Caco-2 (cell line): ENCODE measurements at regions not wholly inside any gene's neighbourhood (a gene's known extent, or its start where the extent isn't known, plus 50 kb on each side); places are given as distances from the start of the nearest gene placed in this dataset.

Experiments
- BruUV-seq: library from RNA; stranded (reverse); fragments of 400-500 nt; replicated peaks from 2 replicates; lab custom pipeline; 2021; lab: Mats Ljungman, UMichigan
- CTCF ChIA-PET: fragments of 300-600 bp; sonication (Branson Sonifier 250); formaldehyde crosslinking; loops from one replicate; lab custom pipeline; 2022; ENCODE audit warnings: antibody characterized with exemption; lab: Charles Lee
- POLR2A ChIA-PET: fragments of 300-600 bp; sonication (Branson Sonifier 250); formaldehyde crosslinking; loops from one replicate; lab custom pipeline; 2022; ENCODE audit warnings: antibody characterized with exemption; lab: Charles Lee
- DNase-seq, 2 experiments: peaks; one replicate each; pipeline versions ENCODE4 v3.0.0 to v3.0.0-alpha.2; 2020 to 2022
- H3K27me3 ChIP-seq: replicated peaks from 2 replicates; pipeline ENCODE4 v1.6.0; 2011; ENCODE audit warnings: low read length; ENCODE audit not compliant: control insufficient read depth, insufficient read depth
- H3K36me3 ChIP-seq: 2 replicates; pipeline ENCODE4 v1.5.1; 2011; ENCODE audit warnings: low read length; ENCODE audit not compliant: control insufficient read depth, insufficient read depth
- H3K4me1 ChIP-seq: fragments of 250-450 bp; sonication (Bioruptor Pico); 2 replicates; pipeline ENCODE4 v1.5.1; 2020; ENCODE audit warnings: mild to moderate bottlenecking
- H3K4me3 ChIP-seq: 2 replicates; pipeline ENCODE4 v1.5.1; 2011; ENCODE audit warnings: low read depth, mild to moderate bottlenecking, control low read depth, low read length
- H3K9me3 ChIP-seq: fragments of 250-450 bp; sonication (Bioruptor Pico); 2 replicates; pipeline ENCODE4 v1.5.1; 2020; ENCODE audit warnings: mild to moderate bottlenecking, moderate library complexity
- H3K27ac Mint-ChIP-seq: one replicate; pipeline ENCODE4 v1.8.0; 2022; ENCODE audit warnings: mixed read lengths; ENCODE audit not compliant: unreplicated experiment
- H3K27me3 Mint-ChIP-seq: one replicate; pipeline ENCODE4 v1.8.0; 2022; ENCODE audit warnings: mixed read lengths; ENCODE audit not compliant: insufficient read depth, unreplicated experiment
- H3K36me3 Mint-ChIP-seq: one replicate; pipeline ENCODE4 v1.8.0; 2022; ENCODE audit warnings: mild to moderate bottlenecking, mixed read lengths; ENCODE audit not compliant: insufficient read depth, unreplicated experiment
- H3K4me1 Mint-ChIP-seq: one replicate; pipeline ENCODE4 v1.8.0; 2022; ENCODE audit warnings: low read depth, mixed read lengths; ENCODE audit not compliant: unreplicated experiment
- H3K4me3 Mint-ChIP-seq: one replicate; pipeline ENCODE4 v1.8.0; 2022; ENCODE audit warnings: mild to moderate bottlenecking, moderate library complexity, mixed read lengths; ENCODE audit not compliant: unreplicated experiment
- H3K9me3 Mint-ChIP-seq: one replicate; pipeline ENCODE4 v1.8.0; 2022; ENCODE audit warnings: mixed read lengths; ENCODE audit not compliant: unreplicated experiment
- intact Hi-C: fragments of 100-400 bp; cut with micrococcal nuclease; formaldehyde crosslinking; loops from one replicate; pipeline ENCODE4 v1.10.0; 2022; ENCODE audit not compliant: unreplicated experiment
- TF ChIP-seq, protein P1 (sequence below), 2 experiments: fragments of 200-600 bp in 1 of 2; IDR thresholded peaks; 1 replicate in 1 of 2; 2 replicates in 1 of 2; pipeline versions ENCODE4 v1.5.1 to v1.8.0; 2011 to 2022; ENCODE audit warnings: antibody characterized with exemption in 1 of 2, control low read depth in 1 of 2, inconsistent platforms in 1 of 2, low read depth in 1 of 2, low read length in 1 of 2, mild to moderate bottlenecking in 1 of 2, moderate library complexity in 1 of 2; ENCODE audit not compliant: insufficient read depth in 1 of 2, severe bottlenecking in 1 of 2, unreplicated experiment in 1 of 2

DNA sequence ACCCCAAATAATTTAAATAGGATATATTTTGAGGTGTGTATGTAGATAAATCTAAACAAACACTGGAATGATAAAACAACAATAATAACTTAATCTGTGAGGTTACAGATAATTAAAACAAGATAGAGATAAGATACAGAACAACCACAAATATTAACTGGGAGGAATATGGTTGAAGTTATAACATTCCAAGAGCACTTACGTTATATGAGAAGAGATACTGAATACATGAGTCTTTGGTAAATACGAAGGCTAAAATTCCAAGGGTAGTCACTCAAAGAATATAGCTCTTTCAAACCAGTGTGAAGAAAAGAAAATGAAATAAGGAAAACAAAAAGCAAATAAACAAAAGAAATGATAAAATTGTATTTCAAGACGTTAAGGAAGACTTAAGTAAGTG, 76.0 kb upstream of the MYO3A start:
- intact Hi-C loops: no loop called here
- Mint-ChIP-seq H3K36me3 (no peaks in the 10 kb centered on the region), H3K9me3 (no peaks in the 10 kb centered on the region), H3K27ac (no peak overlapping the region), H3K4me3 (no peak overlapping the region), H3K27me3 (peaks cover 7% of the 10 kb centered on the region), H3K4me1 (no peaks in the 10 kb centered on the region)
- POLR2A ChIA-PET: no interaction called here
- Histone ChIP-seq H3K4me1 (no peaks in the 10 kb centered on the region), H3K36me3 (no peaks in the 10 kb centered on the region), H3K9me3 (no peaks in the 10 kb centered on the region), H3K4me3 (no peak overlapping the region), H3K27me3 (no peaks in the 10 kb centered on the region)
- BruUV-seq: no TSS peak
- CTCF ChIA-PET: no interaction called here
- TF ChIP-seq, protein P1, sequence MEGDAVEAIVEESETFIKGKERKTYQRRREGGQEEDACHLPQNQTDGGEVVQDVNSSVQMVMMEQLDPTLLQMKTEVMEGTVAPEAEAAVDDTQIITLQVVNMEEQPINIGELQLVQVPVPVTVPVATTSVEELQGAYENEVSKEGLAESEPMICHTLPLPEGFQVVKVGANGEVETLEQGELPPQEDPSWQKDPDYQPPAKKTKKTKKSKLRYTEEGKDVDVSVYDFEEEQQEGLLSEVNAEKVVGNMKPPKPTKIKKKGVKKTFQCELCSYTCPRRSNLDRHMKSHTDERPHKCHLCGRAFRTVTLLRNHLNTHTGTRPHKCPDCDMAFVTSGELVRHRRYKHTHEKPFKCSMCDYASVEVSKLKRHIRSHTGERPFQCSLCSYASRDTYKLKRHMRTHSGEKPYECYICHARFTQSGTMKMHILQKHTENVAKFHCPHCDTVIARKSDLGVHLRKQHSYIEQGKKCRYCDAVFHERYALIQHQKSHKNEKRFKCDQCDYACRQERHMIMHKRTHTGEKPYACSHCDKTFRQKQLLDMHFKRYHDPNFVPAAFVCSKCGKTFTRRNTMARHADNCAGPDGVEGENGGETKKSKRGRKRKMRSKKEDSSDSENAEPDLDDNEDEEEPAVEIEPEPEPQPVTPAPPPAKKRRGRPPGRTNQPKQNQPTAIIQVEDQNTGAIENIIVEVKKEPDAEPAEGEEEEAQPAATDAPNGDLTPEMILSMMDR (IDR thresholded peaks at IDR 0.05; ENCODE audit: insufficient read depth in 1 of 2, low read depth in 1 of 2, low read length in 1 of 2, severe bottlenecking in 1 of 2, unreplicated experiment in 1 of 2): no peak
- DNase-seq: no peak

DNA sequence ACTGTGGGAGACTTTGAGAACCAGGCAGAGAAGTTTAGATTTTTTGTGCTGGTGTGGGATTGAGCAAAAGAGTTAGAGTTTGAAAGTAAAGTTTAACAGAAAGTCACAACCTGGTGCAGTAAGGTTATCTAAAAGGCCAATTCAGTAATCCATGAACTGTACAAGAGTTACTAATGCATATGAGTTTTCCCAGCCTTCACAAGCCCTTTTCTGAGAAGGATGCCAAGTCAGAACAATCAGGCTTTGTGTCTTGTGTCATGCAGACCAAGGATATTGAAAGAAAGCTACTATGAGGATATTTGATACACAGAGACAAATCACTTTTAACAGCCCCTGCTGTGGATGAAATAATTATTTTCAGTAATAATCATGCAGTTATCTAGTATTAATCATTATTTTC, 68.8 kb upstream of the MYO3A start:
- intact Hi-C loops: no loop called here
- CTCF ChIA-PET: no interaction called here
- Histone ChIP-seq H3K4me1 (no peaks in the 10 kb centered on the region), H3K4me3 (no peak overlapping the region), H3K27me3 (peaks cover 1% of the 10 kb centered on the region; the same call in 1 of the 2 replicates), H3K9me3 (no peaks in the 10 kb centered on the region), H3K36me3 (no peaks in the 10 kb centered on the region)
- TF ChIP-seq, protein P1 (IDR thresholded peaks at IDR 0.05; ENCODE audit: insufficient read depth in 1 of 2, low read depth in 1 of 2, low read length in 1 of 2, severe bottlenecking in 1 of 2, unreplicated experiment in 1 of 2): no peak
- POLR2A ChIA-PET: no interaction called here
- DNase-seq: no peak
- no TSS peak for BruUV-seq
- Mint-ChIP-seq H3K27me3 (peaks cover 4% of the 10 kb centered on the region), H3K36me3 (no peaks in the 10 kb centered on the region), H3K4me3 (no peak overlapping the region), H3K4me1 (no peaks in the 10 kb centered on the region), H3K27ac (no peak overlapping the region), H3K9me3 (peaks cover 14% of the 10 kb centered on the region)

DNA sequence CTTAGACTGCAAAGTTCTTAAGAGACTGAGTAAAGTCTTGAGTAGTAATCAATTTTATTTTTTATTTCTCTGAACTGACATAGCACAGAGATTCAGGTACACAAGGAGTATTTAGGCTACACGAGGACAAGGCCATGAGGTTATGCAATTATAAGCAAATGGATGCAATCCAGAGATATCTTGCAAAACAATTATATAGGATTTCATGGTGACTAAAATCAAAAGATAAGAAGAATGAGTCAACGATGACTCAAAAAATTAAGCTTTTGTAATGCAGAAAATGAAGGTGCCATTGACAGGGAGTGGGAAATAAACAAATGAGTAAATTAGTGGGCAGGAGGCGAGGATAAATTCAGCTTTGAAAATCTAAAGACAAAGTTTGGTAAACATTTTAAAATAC, 66.7 kb upstream of the MYO3A start:
- TF ChIP-seq, protein P1 (IDR thresholded peaks at IDR 0.05; ENCODE audit: insufficient read depth in 1 of 2, low read depth in 1 of 2, low read length in 1 of 2, severe bottlenecking in 1 of 2, unreplicated experiment in 1 of 2): no peak
- Mint-ChIP-seq H3K9me3 (peaks cover 14% of the 10 kb centered on the region), H3K4me3 (no peak overlapping the region), H3K27me3 (peaks cover 4% of the 10 kb centered on the region), H3K27ac (no peak overlapping the region), H3K4me1 (no peaks in the 10 kb centered on the region), H3K36me3 (no peaks in the 10 kb centered on the region)
- Histone ChIP-seq H3K4me3 (no peak overlapping the region), H3K36me3 (no peaks in the 10 kb centered on the region), H3K27me3 (peaks cover 1% of the 10 kb centered on the region; the same call in 1 of the 2 replicates), H3K4me1 (no peaks in the 10 kb centered on the region), H3K9me3 (no peaks in the 10 kb centered on the region)
- ChIA-PET CTCF (no interaction called here), POLR2A (no interaction called here)
- BruUV-seq: no TSS peak
- DNase-seq: no peak
- intact Hi-C loops: no loop called here
